Memory B cell (primary cell): ENCODE measurements at regions not wholly inside any gene's neighbourhood (a gene's known extent, or its start where the extent isn't known, plus 50 kb on each side); places are given as distances from the start of the nearest gene placed in this dataset.

Experiments used
- ATAC-seq: fragments of 150-1000 bp; cut with Tn5 transposase; 2 replicates; pipeline ENCODE4 v1.10.0; 2021; ENCODE audit warnings: low read depth, mild to moderate bottlenecking, moderate library complexity
- DNase-seq, 2 donors: peaks; one replicate each; pipeline ENCODE4 v3.0.0; 2022; ENCODE audit warnings: low spot score in 2 of 2
- H3K27ac Mint-ChIP-seq: one replicate; pipeline ENCODE4 v1.8.0; 2022; ENCODE audit warnings: mild to moderate bottlenecking, moderate library complexity, mixed read lengths
- H3K27me3 Mint-ChIP-seq: one replicate; pipeline ENCODE4 v1.8.0; 2022; ENCODE audit warnings: mixed read lengths
- H3K36me3 Mint-ChIP-seq: one replicate; pipeline ENCODE4 v1.8.0; 2022; ENCODE audit warnings: mild to moderate bottlenecking, mixed read lengths
- H3K4me1 Mint-ChIP-seq: one replicate; pipeline ENCODE4 v1.8.0; 2022; ENCODE audit warnings: mixed read lengths
- H3K4me3 Mint-ChIP-seq: one replicate; pipeline ENCODE4 v1.8.0; 2022; ENCODE audit warnings: mild to moderate bottlenecking, moderate library complexity, mixed read lengths
- H3K9me3 Mint-ChIP-seq: one replicate; pipeline ENCODE4 v1.8.0; 2022; ENCODE audit warnings: mixed read lengths

DNA sequence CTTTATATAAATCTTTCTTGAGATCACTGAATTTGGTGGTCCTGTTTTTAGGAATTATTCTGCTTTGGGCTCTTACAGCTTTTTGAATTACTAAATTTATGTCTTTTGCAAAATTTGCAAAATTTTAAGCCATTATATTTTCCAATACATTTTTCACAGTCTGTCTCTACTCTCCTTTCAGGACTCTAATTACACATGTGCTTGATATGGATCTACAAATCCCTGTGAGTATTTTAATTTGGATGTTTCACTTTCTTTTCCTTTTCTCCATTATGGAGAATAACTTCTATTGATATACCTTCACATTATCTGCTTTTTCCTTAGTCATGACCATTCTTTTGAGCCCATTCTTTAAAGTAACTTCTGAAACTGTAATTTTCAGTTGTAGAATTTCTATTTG is 315.4 kb downstream of the DCAF12L2 start:
- ATAC-seq (no peak), DNase-seq (no peak)
- Mint-ChIP-seq H3K36me3 (no peaks in the 10 kb centered on the region), H3K27me3 (no peaks in the 10 kb centered on the region), H3K9me3 (no peaks in the 10 kb centered on the region), H3K27ac (no peak overlapping the region), H3K4me1 (no peaks in the 10 kb centered on the region), H3K4me3 (no peak overlapping the region)

DNA sequence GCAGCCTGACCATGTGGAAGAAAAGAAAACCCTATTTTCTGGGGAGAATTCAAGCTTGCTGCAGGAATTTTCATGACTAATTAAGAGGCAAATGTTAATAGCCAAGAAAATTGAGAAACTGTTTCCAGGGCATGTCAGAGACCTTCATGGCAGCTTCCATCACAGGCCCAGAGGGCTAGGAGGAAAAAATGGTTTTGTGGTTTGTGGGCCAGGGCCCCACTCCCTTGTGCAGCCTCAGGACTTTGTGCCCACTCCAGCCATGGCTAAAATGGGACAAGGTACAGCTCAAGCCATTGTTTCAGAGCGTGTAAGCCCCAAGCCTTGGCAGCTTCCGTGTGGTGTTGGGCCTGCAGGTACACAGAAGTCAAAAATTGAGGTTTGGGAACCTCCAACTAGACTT is 282.9 kb downstream of the DCAF12L2 start:
- no peaks in the 10 kb centered on the region for H3K4me1 Mint-ChIP-seq
- no peak overlapping the region for H3K27ac Mint-ChIP-seq
- H3K36me3 Mint-ChIP-seq = no peaks in the 10 kb centered on the region
- DNase-seq (no peak), ATAC-seq (no peak)
- no peaks in the 10 kb centered on the region for H3K27me3 Mint-ChIP-seq
- peaks cover 1% of the 10 kb centered on the region for H3K9me3 Mint-ChIP-seq
- H3K4me3 Mint-ChIP-seq = no peak overlapping the region

DNA sequence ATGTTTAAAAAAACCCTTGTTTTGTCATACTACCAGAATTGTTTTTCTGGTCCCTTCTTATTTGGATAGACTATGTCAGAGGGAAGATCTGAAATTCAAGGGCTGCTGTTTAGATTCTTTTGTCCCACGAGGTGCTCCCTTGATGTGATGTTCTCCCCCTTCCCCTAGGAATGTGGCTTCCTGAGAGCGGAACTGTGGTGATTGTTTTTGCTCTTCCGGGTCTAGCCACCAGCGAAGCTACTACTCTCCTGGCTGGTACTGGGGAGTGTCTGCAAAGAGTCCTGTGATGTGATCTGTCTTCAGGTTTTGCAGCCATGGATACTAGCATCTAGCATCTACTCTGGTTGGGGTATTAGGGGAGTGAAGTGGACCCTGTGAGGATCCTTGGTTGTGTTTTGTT is 271.1 kb downstream of the DCAF12L2 start:
- H3K4me3 Mint-ChIP-seq = no peak overlapping the region
- ATAC-seq (no peak), DNase-seq (no peak)
- H3K9me3 Mint-ChIP-seq = peaks cover 6% of the 10 kb centered on the region
- no peaks in the 10 kb centered on the region for H3K4me1 Mint-ChIP-seq
- H3K27ac Mint-ChIP-seq = no peak overlapping the region
- no peaks in the 10 kb centered on the region for H3K27me3 Mint-ChIP-seq
- H3K36me3 Mint-ChIP-seq = no peaks in the 10 kb centered on the region

DNA sequence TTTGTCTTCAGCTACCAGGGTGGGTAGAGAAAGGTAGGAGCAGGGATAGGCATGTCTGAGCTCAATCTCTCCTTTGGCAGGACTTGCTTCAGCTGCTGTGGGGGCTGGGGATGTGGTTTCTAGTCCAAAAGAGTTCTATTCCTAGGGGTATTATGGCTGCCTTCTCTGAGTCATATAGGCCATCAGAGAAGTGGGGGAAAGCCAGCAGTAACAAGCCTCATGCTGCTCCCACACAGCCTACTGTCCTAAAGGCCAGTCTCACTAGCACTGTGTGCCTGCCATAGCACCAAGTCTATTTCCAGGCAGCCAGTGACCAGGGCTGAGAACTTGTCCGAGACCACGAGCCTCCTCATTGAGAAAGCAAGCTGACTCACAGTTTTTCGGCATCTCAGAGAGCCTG is 270.6 kb downstream of the DCAF12L2 start:
- Mint-ChIP-seq H3K4me1 (no peaks in the 10 kb centered on the region), H3K36me3 (no peaks in the 10 kb centered on the region), H3K27me3 (no peaks in the 10 kb centered on the region), H3K27ac (no peak overlapping the region), H3K9me3 (peaks cover 5% of the 10 kb centered on the region), H3K4me3 (no peak overlapping the region)
- no peak for DNase-seq
- no peak for ATAC-seq

DNA sequence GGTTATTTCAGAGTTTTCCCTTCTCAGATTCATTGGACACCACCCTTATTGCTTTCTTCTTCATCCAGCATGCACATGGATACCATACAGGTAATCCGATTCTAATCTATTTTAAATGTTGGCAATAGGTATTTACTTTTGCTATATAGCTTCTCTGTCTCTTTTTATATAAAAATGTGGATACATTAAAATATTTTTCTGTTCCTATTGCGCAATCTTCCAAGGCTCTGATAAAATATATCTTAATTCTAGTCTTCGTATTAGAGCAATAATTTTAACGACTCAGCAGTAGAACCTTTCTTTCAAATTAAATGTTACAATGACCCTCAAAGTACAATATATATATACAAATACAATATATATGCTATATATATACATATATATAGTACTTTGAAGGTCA is 239.8 kb downstream of the DCAF12L2 start:
- Mint-ChIP-seq H3K4me1 (no peaks in the 10 kb centered on the region), H3K4me3 (no peak overlapping the region), H3K9me3 (peaks cover 1% of the 10 kb centered on the region), H3K27me3 (no peaks in the 10 kb centered on the region), H3K27ac (no peak overlapping the region), H3K36me3 (no peaks in the 10 kb centered on the region)
- DNase-seq (no peak), ATAC-seq (no peak)

DNA sequence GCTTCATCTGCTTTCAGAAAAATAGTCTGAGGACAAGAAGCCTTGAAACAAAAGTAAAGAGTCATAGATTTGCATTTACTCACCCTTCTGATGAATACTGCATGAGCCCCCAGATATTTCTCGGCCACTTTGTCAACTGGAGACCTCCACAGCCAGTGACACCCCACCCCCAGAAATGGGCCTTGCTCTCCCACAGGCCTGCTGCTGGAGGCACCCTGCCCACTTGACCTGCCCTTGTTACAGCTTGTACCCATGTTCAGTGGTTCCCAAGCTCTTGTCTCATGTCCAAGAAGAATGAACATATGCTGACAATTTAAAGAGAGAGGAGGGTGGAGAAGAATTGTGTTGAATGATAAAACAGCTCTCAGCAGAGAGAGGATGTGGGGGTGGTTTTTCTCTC is 225.1 kb downstream of the DCAF12L2 start:
- DNase-seq (no peak), ATAC-seq (no peak)
- Mint-ChIP-seq H3K36me3 (no peaks in the 10 kb centered on the region), H3K9me3 (peaks cover 5% of the 10 kb centered on the region), H3K4me1 (no peaks in the 10 kb centered on the region), H3K27me3 (no peaks in the 10 kb centered on the region), H3K4me3 (no peak overlapping the region), H3K27ac (no peak overlapping the region)

DNA sequence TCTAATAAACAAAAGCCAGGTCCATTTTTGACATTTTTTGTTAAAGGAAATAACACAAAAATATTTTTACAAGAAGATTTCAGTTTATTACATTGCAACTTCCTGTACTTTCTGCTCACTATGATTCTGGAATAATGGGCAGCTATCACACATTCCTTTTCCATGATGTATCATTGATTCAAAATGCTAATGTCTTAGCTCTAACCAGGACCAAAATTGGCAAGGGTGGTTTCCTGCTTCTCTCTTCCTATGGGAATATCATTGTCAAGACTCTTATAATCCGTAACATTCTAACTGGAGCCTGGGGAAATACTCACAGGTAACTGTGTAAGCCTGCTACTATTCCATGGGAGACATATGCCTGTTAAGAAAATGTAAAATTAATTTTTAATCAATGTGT is 218.6 kb downstream of the DCAF12L2 start:
- no peaks in the 10 kb centered on the region for H3K36me3 Mint-ChIP-seq
- DNase-seq (no peak), ATAC-seq (no peak)
- no peaks in the 10 kb centered on the region for H3K27me3 Mint-ChIP-seq
- H3K27ac Mint-ChIP-seq = no peak overlapping the region
- no peaks in the 10 kb centered on the region for H3K4me1 Mint-ChIP-seq
- no peak overlapping the region for H3K4me3 Mint-ChIP-seq
- H3K9me3 Mint-ChIP-seq = peaks cover 3% of the 10 kb centered on the region

DNA sequence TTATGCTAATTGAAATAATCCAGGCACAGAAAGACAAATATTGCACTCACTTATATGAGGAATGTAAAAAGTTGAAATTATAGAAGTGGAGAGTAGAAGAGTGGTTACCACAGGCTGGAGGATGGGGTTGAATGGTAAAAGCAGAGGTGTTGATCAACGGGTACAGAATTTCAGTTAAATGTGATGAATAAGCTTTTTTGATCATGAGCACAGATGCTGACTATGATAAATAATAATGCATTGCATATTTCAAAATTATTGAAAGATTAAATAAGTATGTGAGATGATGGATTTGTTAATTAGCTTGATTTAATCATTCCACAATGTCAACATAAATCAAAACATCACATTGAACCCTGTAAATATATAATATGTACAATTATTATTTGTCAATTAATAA is 213.1 kb downstream of the DCAF12L2 start:
- H3K36me3 Mint-ChIP-seq = no peaks in the 10 kb centered on the region
- no peak overlapping the region for H3K4me3 Mint-ChIP-seq
- H3K4me1 Mint-ChIP-seq = no peaks in the 10 kb centered on the region
- no peak overlapping the region for H3K27ac Mint-ChIP-seq
- DNase-seq (no peak), ATAC-seq (no peak)
- no peaks in the 10 kb centered on the region for H3K27me3 Mint-ChIP-seq
- peaks cover 2% of the 10 kb centered on the region for H3K9me3 Mint-ChIP-seq

DNA sequence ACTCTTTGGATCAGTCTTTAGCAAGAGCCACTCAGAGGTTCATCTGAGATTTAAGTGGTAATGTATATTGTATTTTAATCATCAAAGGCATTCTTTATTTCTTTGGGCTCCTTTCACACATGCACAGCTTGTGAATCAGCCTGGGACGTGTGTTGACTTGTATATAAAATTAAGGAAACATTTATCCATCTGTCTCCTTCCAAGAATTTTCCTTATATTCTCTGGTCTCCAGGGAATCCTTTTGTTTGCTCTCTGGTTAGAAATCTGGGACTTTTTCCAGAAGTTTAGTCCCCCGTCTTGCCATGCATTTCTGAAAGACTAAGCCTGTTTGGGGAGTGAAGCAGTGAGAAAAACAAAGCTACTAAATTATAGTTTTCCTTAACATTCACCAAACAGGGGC is 212.3 kb downstream of the DCAF12L2 start:
- H3K36me3 Mint-ChIP-seq = no peaks in the 10 kb centered on the region
- peaks cover 2% of the 10 kb centered on the region for H3K9me3 Mint-ChIP-seq
- no peaks in the 10 kb centered on the region for H3K4me1 Mint-ChIP-seq
- no peak for DNase-seq
- H3K4me3 Mint-ChIP-seq = no peak overlapping the region
- no peak for ATAC-seq
- no peak overlapping the region for H3K27ac Mint-ChIP-seq
- H3K27me3 Mint-ChIP-seq = no peaks in the 10 kb centered on the region

DNA sequence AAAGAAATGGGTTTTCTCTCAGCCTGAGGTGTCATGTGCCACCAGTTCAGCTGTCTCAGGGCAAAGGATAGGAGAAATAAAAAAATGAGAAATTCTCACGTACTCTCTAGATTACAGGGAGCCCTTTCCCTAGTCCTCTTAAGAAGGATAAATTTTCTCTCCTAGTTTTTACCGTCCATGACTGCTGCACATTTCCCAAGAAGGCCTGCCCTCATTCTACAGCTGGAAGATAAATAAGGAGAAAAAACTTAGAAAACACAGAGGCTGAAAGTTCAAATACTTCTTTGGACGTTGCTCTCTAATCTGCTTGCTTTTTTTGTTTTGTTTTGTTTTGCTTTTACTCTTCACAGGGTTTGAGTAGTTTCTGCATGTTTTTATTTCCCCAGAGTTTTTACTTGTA is 211.9 kb downstream of the DCAF12L2 start:
- DNase-seq (no peak), ATAC-seq (no peak)
- H3K4me1 Mint-ChIP-seq = no peaks in the 10 kb centered on the region
- no peaks in the 10 kb centered on the region for H3K36me3 Mint-ChIP-seq
- H3K27ac Mint-ChIP-seq = no peak overlapping the region
- no peaks in the 10 kb centered on the region for H3K27me3 Mint-ChIP-seq
- no peak overlapping the region for H3K4me3 Mint-ChIP-seq
- H3K9me3 Mint-ChIP-seq = peaks cover 2% of the 10 kb centered on the region

DNA sequence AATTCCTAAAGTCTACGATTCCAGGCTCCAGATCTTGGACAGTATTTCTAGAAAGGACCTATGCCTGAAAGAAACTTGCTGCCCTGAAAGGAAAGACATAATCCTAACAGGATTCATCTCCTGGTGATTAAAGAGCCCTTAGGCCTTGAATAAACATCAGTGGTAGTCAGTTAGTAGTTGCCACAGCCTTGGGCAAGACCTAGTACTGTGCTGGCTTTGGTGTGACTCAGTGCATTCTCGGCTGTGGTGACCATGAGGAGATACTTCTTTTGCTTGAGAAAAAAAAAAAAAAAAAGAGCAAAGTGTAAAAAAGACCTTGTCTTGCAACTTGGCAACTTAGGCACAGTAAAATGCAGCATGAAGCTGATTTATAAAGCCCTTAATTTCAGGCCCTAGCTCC is 188.2 kb downstream of the DCAF12L2 start:
- no peaks in the 10 kb centered on the region for H3K27me3 Mint-ChIP-seq

DNA sequence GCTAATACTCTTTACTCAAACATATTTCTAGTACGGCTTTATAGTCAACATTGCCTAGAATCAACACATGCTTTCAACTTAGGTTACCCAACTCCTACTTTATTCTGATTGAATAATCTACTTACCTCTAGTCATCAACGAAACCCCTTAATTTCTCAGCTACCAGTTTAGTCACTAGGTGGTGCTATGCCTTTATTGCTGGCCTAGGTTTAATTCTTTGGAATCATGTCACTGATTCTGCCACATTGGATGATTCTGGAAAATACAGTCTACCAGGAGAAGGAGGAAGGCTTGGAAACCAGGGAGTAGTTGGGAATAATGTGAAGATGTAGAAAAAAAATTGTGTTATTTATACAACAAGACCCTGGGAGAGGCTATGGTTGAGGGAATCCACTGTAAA is 167.7 kb downstream of the DCAF12L2 start:
- Mint-ChIP-seq H3K9me3 (peaks cover 1% of the 10 kb centered on the region), H3K4me1 (no peaks in the 10 kb centered on the region), H3K27me3 (no peaks in the 10 kb centered on the region), H3K36me3 (no peaks in the 10 kb centered on the region), H3K27ac (no peak overlapping the region), H3K4me3 (no peak overlapping the region)
- ATAC-seq (no peak), DNase-seq (no peak)

More for the DNA sequence above, 188.2 kb downstream of the DCAF12L2 start:
- peaks cover 2% of the 10 kb centered on the region for H3K9me3 Mint-ChIP-seq
- ATAC-seq (no peak), DNase-seq (no peak)
- H3K4me1 Mint-ChIP-seq = no peaks in the 10 kb centered on the region
- H3K27ac Mint-ChIP-seq = no peak overlapping the region
- no peak overlapping the region for H3K4me3 Mint-ChIP-seq
- H3K36me3 Mint-ChIP-seq = no peaks in the 10 kb centered on the region

DNA sequence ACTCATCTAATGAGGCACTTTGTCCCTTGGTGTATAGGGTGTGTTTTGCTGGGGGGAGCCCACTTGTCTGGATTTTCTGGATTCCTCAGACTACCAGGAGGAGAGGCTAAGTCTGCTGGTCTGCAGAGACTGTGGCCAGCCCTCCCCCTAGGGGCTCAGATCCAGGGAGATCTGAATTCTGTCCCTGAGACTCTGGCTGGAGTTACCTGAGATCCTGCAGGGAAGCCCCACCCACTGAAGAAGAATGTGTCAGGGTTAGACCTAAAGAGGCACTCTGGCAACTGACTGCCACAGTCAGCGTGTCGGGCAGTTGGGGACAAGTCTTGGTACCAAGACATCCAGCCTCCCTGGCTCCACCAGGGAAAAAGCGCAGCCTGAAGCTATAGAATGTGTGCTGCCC is 138.9 kb downstream of the DCAF12L2 start:
- no peaks in the 10 kb centered on the region for H3K27me3 Mint-ChIP-seq
- H3K4me1 Mint-ChIP-seq = no peaks in the 10 kb centered on the region
- H3K27ac Mint-ChIP-seq = no peak overlapping the region
- no peaks in the 10 kb centered on the region for H3K36me3 Mint-ChIP-seq
- ATAC-seq = no peak
- DNase-seq = no peak
- H3K4me3 Mint-ChIP-seq = no peak overlapping the region
- H3K9me3 Mint-ChIP-seq = peaks cover 2% of the 10 kb centered on the region

DNA sequence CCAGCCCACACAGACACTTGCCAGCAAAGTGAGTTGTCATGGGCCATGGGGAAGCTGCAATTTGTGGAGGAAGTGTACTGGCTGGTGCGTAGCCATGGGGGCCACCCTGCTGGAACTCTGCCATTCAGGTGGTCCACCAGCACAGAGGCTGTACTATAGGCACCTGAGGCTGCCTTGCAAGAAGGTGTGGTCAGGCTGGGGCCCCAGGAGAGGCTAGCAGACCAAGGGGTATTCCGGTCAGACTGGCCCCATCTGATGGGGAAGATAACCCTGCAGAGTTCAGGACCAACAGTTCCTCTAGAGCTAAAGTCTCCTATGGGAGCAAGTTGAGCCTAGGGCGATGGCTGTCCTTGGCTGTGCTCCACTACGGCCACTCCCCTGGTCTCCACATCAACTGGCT is 136.1 kb downstream of the DCAF12L2 start:
- H3K27ac Mint-ChIP-seq = no peak overlapping the region
- H3K4me1 Mint-ChIP-seq = no peaks in the 10 kb centered on the region
- H3K36me3 Mint-ChIP-seq = no peaks in the 10 kb centered on the region
- peaks cover 2% of the 10 kb centered on the region for H3K9me3 Mint-ChIP-seq
- no peak overlapping the region for H3K4me3 Mint-ChIP-seq
- no peak for DNase-seq
- no peaks in the 10 kb centered on the region for H3K27me3 Mint-ChIP-seq
- ATAC-seq = no peak

DNA sequence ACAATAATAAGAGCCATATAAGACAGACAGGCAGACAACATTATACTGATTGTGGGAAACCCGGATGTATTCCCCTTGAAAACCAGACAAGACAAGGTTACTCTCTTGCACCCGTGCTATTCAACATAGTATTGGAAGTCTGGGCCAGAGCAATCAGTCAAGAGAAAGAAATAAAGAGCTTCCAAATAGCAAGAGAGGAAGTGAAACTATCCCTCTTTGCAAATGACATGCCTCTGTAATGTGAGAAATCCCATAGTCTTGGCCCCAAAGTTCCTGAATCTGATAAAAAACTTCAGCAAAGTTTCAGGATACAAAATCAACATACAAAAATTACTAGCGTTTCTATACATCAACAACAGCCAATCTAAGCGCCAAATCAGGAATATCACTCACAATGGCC is 102.1 kb downstream of the DCAF12L2 start:
- ATAC-seq (no peak), DNase-seq (no peak)
- Mint-ChIP-seq H3K27ac (no peak overlapping the region), H3K4me1 (no peaks in the 10 kb centered on the region), H3K9me3 (no peaks in the 10 kb centered on the region), H3K4me3 (no peak overlapping the region), H3K27me3 (no peaks in the 10 kb centered on the region), H3K36me3 (no peaks in the 10 kb centered on the region)
